ENCODE measurements at regions not wholly inside any gene's neighbourhood (a gene's known extent, or its start where the extent isn't known, plus 50 kb on each side); places are given as distances from the start of the nearest gene placed in this dataset.

DNA sequence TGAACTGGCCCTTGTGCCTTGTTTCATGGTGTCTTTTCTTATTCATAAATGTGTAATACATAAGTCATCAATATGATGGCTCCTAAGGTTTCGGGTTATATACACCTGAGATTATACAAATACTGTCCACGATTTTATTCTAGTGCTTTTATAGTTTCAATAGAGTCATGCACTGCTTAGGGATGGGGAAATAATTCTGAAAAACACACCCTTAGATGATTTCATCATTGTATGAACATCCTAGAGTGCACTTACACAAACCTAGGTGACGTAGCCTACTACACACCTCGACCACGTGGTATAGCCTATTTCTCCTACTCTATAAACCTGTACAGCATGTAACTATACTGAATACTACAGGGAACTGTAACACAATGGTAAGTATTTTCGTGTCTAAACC, 988.8 kb upstream of the NR2F2 start:
- DNase-seq = no peak
- no peaks in the 10 kb centered on the region for H3K27me3 ChIP-seq (ENCODE audit: control insufficient read depth, insufficient read depth, low read length)
- H3K4me3 ChIP-seq (ENCODE audit: insufficient read depth, low read depth, low read length) = no peak overlapping the region
- no peaks in the 10 kb centered on the region for H3K36me3 ChIP-seq (replicated peaks; ENCODE audit: control insufficient read depth, insufficient read depth, low read length)

DNA sequence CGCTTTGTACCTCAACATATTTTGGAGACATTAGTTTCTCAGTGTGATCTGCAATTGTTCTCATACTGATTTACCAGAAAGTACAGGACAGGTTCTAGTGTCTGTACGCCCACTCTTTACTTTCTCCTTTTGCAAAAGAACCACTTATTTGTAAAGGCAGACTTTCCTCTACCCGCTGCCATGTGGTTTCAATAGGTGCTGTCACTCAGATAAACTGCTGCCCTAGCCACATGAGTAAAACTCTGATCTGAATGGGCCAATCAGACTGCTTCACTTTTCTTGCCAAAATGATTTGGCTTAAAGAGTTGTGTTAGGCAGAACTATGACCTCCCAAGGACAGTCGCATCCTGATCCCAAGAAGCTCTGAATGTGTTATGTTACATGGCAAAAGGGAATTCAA, 984.6 kb upstream of the NR2F2 start:
- DNase-seq = no peak
- no peaks in the 10 kb centered on the region for H3K27me3 ChIP-seq (ENCODE audit: control insufficient read depth, insufficient read depth, low read length)
- H3K4me3 ChIP-seq (ENCODE audit: insufficient read depth, low read depth, low read length) = no peak overlapping the region
- no peaks in the 10 kb centered on the region for H3K36me3 ChIP-seq (replicated peaks; ENCODE audit: control insufficient read depth, insufficient read depth, low read length)

DNA sequence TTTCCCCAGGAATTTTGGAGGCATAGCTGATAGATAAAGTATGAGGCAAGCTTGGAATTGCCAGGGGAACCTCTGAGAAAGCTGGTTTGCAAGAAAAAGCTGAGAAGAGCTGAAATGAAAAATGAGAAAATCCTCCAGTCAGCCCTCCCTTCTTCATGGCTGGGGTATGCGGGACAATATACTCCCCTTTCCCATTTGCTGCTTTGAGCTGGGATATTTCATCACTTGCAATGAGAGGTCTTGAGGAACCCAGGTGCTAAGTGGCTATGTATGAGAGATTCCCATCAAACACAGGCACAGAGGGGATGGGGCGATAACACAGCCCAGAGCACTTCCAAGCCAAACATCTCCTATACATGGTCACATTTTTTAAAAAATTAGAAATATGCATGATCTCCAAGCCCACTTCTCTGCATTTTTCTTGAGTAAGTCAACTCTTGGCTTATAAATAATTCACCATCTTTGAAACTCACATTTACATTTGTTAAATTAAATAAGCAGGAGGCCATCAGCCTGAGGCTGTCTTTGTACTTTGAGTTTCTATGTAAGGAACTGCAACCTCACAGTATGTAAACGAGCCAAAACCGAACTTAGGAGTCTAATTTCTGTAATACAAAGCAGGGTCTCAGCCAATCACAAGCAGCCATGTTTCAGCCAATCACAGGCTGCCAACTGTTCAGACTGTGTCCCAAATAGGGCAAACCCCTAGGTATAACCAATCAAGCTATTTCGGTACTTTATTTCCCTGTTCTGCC, 983.6 kb upstream of the NR2F2 start:
- no peak overlapping the region for H3K4me3 ChIP-seq (ENCODE audit: insufficient read depth, low read depth, low read length)
- DNase-seq = no peak
- no peaks in the 10 kb centered on the region for H3K36me3 ChIP-seq (replicated peaks; ENCODE audit: control insufficient read depth, insufficient read depth, low read length)
- no peaks in the 10 kb centered on the region for H3K27me3 ChIP-seq (ENCODE audit: control insufficient read depth, insufficient read depth, low read length)

DNA sequence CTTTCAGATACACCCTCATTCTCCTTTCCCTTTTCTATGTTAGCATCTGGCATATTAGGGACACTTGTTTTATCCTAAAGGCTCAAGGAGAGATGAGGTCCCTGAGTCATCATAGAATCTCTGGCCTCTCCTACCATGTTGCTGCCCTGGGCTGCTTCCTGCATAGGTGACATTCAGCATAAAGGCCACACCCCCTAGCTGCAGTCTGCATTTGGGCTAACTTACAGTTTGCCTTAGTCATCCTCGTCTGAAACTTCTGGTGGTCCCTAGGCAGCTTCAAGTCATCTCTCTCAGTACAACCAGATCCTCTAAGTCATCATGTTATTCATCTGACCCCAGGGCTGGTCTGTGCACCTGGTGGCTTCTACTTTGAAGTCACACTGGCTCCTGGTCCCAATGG, 982.7 kb upstream of the NR2F2 start:
- H3K27me3 ChIP-seq (ENCODE audit: control insufficient read depth, insufficient read depth, low read length) = no peaks in the 10 kb centered on the region
- DNase-seq = no peak
- H3K36me3 ChIP-seq (replicated peaks; ENCODE audit: control insufficient read depth, insufficient read depth, low read length) = no peaks in the 10 kb centered on the region
- H3K4me3 ChIP-seq (ENCODE audit: insufficient read depth, low read depth, low read length) = no peak overlapping the region

DNA sequence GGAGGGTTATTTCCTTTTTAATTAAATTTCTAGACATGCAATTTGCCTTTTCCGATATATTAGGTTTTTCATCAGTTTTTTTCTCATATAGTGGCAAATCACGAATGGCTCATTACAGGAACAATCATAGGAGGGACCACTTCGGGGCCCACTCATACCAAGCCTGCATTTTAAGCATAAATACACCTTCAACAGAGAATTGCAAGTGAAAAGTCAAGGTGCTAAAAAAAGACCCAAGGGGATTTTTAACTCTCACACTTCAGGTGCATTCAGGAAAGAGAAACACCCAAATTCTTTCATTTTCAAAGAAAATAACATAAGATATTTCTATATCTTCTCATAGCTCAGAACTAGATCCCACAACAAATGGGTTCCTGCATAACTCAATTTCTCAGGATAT, 979.6 kb upstream of the NR2F2 start:
- no peak overlapping the region for H3K4me3 ChIP-seq (ENCODE audit: insufficient read depth, low read depth, low read length)
- no peaks in the 10 kb centered on the region for H3K27me3 ChIP-seq (ENCODE audit: control insufficient read depth, insufficient read depth, low read length)
- H3K36me3 ChIP-seq (replicated peaks; ENCODE audit: control insufficient read depth, insufficient read depth, low read length) = no peaks in the 10 kb centered on the region
- no peak for DNase-seq

DNA sequence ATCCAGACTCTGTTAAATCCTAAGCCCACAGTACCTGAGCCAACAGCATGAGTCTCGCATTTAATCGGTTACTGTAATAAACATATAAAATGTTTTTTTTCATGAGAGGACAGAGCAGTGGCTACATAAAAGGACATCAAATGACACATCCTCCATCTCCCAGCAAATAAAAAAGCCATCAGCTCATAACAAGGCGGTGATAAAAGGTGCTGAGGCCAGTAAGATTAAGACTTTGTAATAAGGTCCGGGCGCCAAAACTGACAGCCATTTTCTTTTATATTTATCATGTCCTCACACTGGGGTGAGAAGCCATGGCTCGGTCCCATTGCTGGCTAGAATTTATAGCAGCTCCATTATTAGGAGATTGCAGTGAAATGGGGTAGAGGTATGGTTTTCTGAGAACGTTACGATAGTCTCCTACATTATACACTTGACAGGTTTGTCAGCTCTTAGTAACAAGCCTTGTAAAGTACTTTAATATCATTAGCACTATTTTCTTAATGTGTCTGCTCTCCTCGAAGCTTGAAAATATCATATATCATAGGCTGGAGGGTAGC, 977.8 kb upstream of the NR2F2 start:
- Histone ChIP-seq H3K36me3 (replicated peaks; ENCODE audit: control insufficient read depth, insufficient read depth, low read length) (no peaks in the 10 kb centered on the region), H3K4me3 (ENCODE audit: insufficient read depth, low read depth, low read length) (no peak overlapping the region), H3K27me3 (ENCODE audit: control insufficient read depth, insufficient read depth, low read length) (no peaks in the 10 kb centered on the region)
- DNase-seq = no peak

DNA sequence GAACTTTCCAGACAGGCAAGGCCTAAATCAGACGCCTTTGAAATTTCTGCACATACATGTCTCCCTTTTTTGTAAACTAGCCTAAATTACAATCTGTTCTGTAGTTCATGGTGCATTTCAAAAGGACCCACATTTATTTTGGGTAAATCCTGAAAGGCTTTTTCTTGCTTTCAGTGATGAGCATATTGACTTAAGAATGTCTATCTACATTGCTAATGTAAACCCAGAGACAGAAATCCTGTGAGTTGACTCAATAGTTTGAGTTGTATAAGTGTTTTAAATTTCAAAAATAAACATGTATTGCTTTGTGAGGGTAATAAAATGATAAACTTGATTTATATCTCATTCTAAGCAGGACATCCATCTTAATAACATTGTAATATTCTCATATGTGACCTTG, 977.0 kb upstream of the NR2F2 start:
- DNase-seq = no peak
- H3K36me3 ChIP-seq (replicated peaks; ENCODE audit: control insufficient read depth, insufficient read depth, low read length) = no peaks in the 10 kb centered on the region
- H3K4me3 ChIP-seq (ENCODE audit: insufficient read depth, low read depth, low read length) = no peak overlapping the region
- H3K27me3 ChIP-seq (ENCODE audit: control insufficient read depth, insufficient read depth, low read length) = no peaks in the 10 kb centered on the region

DNA sequence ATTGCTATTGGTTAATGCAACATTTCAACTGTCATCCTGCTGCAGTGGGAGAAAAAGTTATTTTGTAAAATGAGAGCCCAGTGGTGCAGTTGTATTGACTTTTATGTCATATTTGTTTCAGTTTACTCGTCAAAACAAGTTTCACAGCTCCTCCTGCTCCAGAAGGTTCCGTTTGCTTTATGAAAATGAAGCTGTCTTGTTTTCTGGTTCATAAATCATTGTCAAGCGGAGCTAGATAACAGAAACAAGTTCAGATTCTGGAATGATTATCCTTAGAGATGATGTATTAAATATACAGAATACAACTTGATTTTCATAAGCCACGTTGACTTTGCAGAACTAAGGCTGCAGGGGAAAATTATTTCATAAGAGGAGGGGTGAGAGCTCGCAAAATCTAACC, 970.5 kb upstream of the NR2F2 start:
- Histone ChIP-seq H3K36me3 (replicated peaks; ENCODE audit: control insufficient read depth, insufficient read depth, low read length) (no peaks in the 10 kb centered on the region), H3K4me3 (ENCODE audit: insufficient read depth, low read depth, low read length) (no peak overlapping the region), H3K27me3 (ENCODE audit: control insufficient read depth, insufficient read depth, low read length) (no peaks in the 10 kb centered on the region)
- no peak for DNase-seq

DNA sequence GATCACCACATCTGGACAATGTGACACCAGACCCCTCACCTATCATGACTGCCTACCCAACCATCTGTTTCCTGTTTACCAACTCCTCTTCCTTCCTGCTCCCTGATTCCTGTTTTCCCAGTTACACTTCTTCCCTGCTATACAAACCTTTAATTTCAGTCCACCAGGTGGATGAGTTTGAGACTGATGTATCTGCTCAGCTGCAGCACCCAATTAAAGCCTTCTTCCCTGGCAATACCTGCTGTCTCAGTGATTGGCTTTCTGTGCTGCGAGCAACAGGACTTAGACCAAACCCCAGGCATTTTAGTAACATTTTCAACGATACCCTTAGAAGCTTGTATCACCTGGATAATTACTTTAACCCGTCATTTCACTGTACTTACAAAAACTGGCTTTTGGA, 968.2 kb upstream of the NR2F2 start:
- DNase-seq = no peak
- H3K27me3 ChIP-seq (ENCODE audit: control insufficient read depth, insufficient read depth, low read length) = no peaks in the 10 kb centered on the region
- H3K36me3 ChIP-seq (replicated peaks; ENCODE audit: control insufficient read depth, insufficient read depth, low read length) = no peaks in the 10 kb centered on the region
- H3K4me3 ChIP-seq (ENCODE audit: insufficient read depth, low read depth, low read length) = no peak overlapping the region

DNA sequence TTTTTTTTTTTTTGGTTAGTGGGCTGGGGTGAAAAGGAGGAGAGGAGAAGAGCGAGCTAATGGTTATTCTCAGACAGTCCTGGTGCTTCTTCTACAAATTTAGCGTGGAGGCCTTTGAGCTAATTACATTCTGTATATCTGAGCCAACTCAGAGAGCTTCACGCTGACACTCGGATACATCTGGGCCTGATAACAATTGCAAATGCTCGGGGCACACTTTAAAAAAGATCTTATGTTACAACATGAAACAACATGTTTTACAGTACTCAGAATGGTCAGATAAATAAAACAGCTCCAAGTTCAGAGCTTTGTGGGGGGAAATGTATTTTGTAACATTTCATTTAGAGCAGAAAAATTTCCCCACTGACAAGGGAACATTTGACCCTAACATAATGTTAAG, 966.9 kb upstream of the NR2F2 start:
- H3K27me3 ChIP-seq (ENCODE audit: control insufficient read depth, insufficient read depth, low read length) = no peaks in the 10 kb centered on the region
- no peaks in the 10 kb centered on the region for H3K36me3 ChIP-seq (replicated peaks; ENCODE audit: control insufficient read depth, insufficient read depth, low read length)
- no peak overlapping the region for H3K4me3 ChIP-seq (ENCODE audit: insufficient read depth, low read depth, low read length)
- DNase-seq = no peak

DNA sequence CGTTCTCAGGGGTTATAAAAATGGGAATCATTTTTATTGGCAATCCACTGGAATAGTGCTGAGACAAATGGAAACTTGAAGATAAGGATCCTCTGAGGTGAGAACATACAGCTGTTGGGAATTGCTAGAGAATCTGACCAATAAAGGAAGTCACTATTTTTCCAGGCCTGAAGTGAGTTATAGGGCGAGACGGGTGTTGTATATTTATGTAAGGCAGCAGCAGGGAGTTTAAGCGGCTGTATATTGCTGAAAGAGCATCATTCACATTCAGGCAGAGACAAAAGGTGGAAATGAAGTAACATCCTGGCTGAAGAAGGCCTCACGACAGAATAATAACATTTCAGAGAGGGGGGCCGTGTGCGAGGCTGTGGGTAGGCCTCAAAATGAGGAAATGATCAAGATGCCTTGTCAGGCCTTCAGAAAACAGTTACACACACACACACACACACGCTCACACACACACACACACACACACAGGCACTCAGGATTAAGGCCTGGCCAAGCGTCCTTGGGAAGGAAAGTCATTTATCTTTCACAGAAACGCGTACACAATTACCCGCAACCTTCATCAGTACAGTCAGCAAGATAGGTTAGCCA, 964.9 kb upstream of the NR2F2 start:
- H3K27me3 ChIP-seq (ENCODE audit: control insufficient read depth, insufficient read depth, low read length) = no peaks in the 10 kb centered on the region
- DNase-seq = no peak
- no peak overlapping the region for H3K4me3 ChIP-seq (ENCODE audit: insufficient read depth, low read depth, low read length)
- H3K36me3 ChIP-seq (replicated peaks; ENCODE audit: control insufficient read depth, insufficient read depth, low read length) = no peaks in the 10 kb centered on the region

DNA sequence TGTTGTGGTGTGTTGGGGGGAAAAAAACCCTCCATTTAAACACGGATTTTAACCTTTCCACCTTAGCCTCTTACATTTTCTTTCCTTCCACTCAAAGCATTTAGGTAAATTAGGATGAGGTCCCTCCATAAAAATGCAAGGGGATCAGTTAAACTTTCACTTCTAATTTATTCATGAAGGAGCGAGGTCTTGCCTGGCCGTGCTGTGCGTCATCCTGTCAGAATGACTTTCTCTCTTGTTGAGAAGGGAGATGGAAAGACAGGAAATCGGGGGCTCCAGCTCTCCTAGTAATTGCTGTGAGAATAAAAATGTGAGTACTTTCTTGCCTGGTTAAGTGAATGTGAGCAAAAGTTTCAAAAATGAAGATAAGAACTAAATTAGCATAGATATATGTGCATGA, 962.3 kb upstream of the NR2F2 start:
- Histone ChIP-seq H3K27me3 (ENCODE audit: control insufficient read depth, insufficient read depth, low read length) (no peaks in the 10 kb centered on the region), H3K36me3 (replicated peaks; ENCODE audit: control insufficient read depth, insufficient read depth, low read length) (no peaks in the 10 kb centered on the region), H3K4me3 (ENCODE audit: insufficient read depth, low read depth, low read length) (no peak overlapping the region)
- DNase-seq = no peak

DNA sequence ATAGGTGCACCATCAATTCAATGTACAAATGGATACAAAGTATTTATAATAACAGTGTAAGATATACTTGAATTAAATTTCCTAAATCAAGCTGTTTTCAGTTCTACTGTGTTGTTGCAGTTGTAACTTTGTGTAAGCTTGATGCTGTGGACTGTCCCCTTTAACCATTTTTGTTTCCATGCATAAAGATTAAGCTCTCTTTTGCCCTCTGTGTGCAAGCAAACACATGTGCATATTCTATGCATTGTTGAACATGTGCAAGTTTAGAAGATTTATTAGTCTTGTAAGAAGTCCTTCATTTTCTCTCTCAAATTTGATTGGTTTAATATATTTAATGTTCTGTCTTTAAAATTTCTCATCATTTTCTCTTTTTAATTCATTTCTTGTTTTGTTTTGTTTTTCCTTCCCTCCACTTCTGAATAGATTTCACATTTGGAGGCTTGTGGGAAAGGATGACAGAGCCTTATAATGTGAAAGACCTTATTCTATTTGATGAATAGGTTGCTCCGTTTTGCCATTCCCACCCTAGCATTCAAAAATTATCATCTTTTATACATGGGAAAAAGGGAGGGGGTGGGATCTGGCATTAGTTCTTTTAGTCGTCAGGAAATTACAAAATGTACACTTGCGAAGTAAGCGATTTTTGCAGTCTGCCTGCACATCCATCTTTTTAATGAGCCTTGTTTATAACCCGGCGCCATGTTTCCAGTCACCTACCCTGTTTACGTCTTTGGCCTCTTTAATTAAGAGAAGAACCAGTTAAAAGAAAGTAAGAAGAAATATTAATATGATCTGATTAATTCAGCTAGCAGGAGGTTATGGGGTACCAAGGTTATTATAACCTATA, 961.5 kb upstream of the NR2F2 start:
- DNase-seq = no peak
- Histone ChIP-seq H3K36me3 (replicated peaks; ENCODE audit: control insufficient read depth, insufficient read depth, low read length) (no peaks in the 10 kb centered on the region), H3K27me3 (ENCODE audit: control insufficient read depth, insufficient read depth, low read length) (no peaks in the 10 kb centered on the region), H3K4me3 (ENCODE audit: insufficient read depth, low read depth, low read length) (no peak overlapping the region)

DNA sequence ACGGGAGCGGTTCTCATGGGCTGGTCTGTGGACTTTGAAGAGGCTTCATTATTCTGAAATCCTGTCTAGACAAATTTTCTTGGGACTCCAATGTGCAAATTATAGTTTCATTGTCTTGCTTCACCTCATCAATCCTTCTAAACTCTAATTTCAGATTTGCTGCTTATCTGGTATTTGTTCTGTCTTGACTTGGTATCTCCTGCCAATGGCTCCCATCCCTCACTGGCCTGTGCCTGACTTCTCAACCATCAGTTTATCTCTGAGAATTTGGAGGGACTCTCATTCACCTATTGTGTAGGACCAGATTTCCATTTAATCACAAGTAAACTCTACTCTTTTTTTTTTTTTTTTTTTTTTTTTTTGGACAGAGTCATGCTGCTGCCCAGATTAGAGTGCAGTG, 960.2 kb upstream of the NR2F2 start:
- no peak for DNase-seq
- Histone ChIP-seq H3K4me3 (ENCODE audit: insufficient read depth, low read depth, low read length) (no peak overlapping the region), H3K36me3 (replicated peaks; ENCODE audit: control insufficient read depth, insufficient read depth, low read length) (no peaks in the 10 kb centered on the region), H3K27me3 (ENCODE audit: control insufficient read depth, insufficient read depth, low read length) (no peaks in the 10 kb centered on the region)

DNA sequence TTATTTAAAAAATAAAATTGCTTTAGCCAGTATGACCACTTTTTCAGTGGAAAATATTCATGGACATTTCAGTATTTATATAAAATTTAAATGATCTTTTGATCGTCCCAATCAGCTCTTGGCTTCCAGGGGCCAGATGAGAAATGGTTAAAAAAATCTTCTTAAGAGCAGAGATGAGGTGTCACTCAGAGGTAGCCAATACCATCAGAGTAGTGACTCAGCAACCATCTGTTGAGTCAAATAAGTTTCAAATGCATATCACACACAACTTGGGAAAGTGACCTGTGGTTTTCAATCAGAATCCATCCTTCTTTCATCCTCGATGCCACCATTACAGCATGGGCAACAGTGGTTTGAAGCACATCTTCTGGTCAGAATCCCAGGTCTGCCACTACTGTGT, 958.8 kb upstream of the NR2F2 start:
- H3K36me3 ChIP-seq (replicated peaks; ENCODE audit: control insufficient read depth, insufficient read depth, low read length) = no peaks in the 10 kb centered on the region
- H3K4me3 ChIP-seq (ENCODE audit: insufficient read depth, low read depth, low read length) = no peak overlapping the region
- no peak for DNase-seq
- no peaks in the 10 kb centered on the region for H3K27me3 ChIP-seq (ENCODE audit: control insufficient read depth, insufficient read depth, low read length)
